ENCODE measurements at regions not wholly inside any gene's neighbourhood (a gene's known extent, or its start where the extent isn't known, plus 50 kb on each side); places are given as distances from the start of the nearest gene placed in this dataset.
A peak's percentile ranks its signal among the peaks of the same experiment; 100 is the strongest.

GRCh38 chr18:76689646-76690264, 132.6 kb upstream of the ZNF236 start:
- Histone ChIP-seq H3K36me3 (no peaks in the 10 kb centered on the region), H3K27ac (no peak overlapping the region), H3K9me3 (no peaks in the 10 kb centered on the region), H3K4me1 (no peaks in the 10 kb centered on the region), H3K27me3 (no peaks in the 10 kb centered on the region), H3K4me3 (no peak overlapping the region)
- no peak for TF ChIP-seq POLR2A (IDR thresholded peaks at IDR 0.05)
- TF ChIP-seq CTCF (IDR thresholded peaks at IDR 0.05), result no peak
- DNase-seq, result peak in 1 of 3 donors; percentile 3

- H3K9me3 ChIP-seq, result no peaks in the 10 kb centered on the region
- TF ChIP-seq CTCF (IDR thresholded peaks at IDR 0.05) (no peak), POLR2A (IDR thresholded peaks at IDR 0.05) (no peak)
- no peak overlapping the region for H3K4me3 ChIP-seq
- no peaks in the 10 kb centered on the region for H3K27me3 ChIP-seq
- no peak overlapping the region for H3K27ac ChIP-seq
- no peaks in the 10 kb centered on the region for H3K4me1 ChIP-seq
- H3K36me3 ChIP-seq, result no peaks in the 10 kb centered on the region
- DNase-seq, result peak in 1 of 3 donors; percentile 24
Observed at GRCh38 chr18:76688724-76689472, 133.5 kb upstream of the ZNF236 start.

- DNase-seq, result peak in 1 of 3 donors; percentile 10
- no peaks in the 10 kb centered on the region for H3K27me3 ChIP-seq
- H3K4me1 ChIP-seq, result no peaks in the 10 kb centered on the region
- H3K4me3 ChIP-seq, result no peak overlapping the region
- peak overlapping the region in 1 of 4 donors; percentile 39 for H3K27ac ChIP-seq
- H3K36me3 ChIP-seq, result no peaks in the 10 kb centered on the region
- H3K9me3 ChIP-seq, result no peaks in the 10 kb centered on the region
- TF ChIP-seq CTCF (IDR thresholded peaks at IDR 0.05), result no peak
- TF ChIP-seq POLR2A (IDR thresholded peaks at IDR 0.05), result no peak
Observed at GRCh38 chr18:76687304-76687962, 134.9 kb upstream of the ZNF236 start.

- TF ChIP-seq CTCF (IDR thresholded peaks at IDR 0.05) (peak in 4 of 6 experiments; percentile 20 to 51 (median 48)), POLR2A (IDR thresholded peaks at IDR 0.05) (no peak)
- H3K27ac ChIP-seq, result peak overlapping the region in 2 of 4 donors; percentile 39
- DNase-seq, result peak in 2 of 3 donors; percentile 51 to 64
- no peaks in the 10 kb centered on the region for H3K36me3 ChIP-seq
- no peaks in the 10 kb centered on the region for H3K4me1 ChIP-seq
- no peak overlapping the region for H3K4me3 ChIP-seq
- no peaks in the 10 kb centered on the region for H3K27me3 ChIP-seq
- no peaks in the 10 kb centered on the region for H3K9me3 ChIP-seq
Observed at GRCh38 chr18:76686737-76687231, 135.6 kb upstream of the ZNF236 start.

GRCh38 chr18:76685860-76686259, 136.5 kb upstream of the ZNF236 start:
- H3K9me3 ChIP-seq, result no peaks in the 10 kb centered on the region
- H3K36me3 ChIP-seq, result no peaks in the 10 kb centered on the region
- H3K4me3 ChIP-seq, result no peak overlapping the region
- no peak for DNase-seq
- no peaks in the 10 kb centered on the region for H3K4me1 ChIP-seq
- no peak overlapping the region for H3K27ac ChIP-seq
- no peaks in the 10 kb centered on the region for H3K27me3 ChIP-seq
- TF ChIP-seq POLR2A (IDR thresholded peaks at IDR 0.05), result no peak
- TF ChIP-seq CTCF (IDR thresholded peaks at IDR 0.05), result no peak

Measured in Peyer's patch (tissue), 4 donors.